ENCODE measurements at regions not wholly inside any gene's neighbourhood (a gene's known extent, or its start where the extent isn't known, plus 50 kb on each side); places are given as distances from the start of the nearest gene placed in this dataset.
A peak's percentile ranks its signal among the peaks of the same experiment; 100 is the strongest.
"Not testable (repeated sequence)": the region's sequence is repeated elsewhere in the genome, so short reads cannot be mapped to it uniquely, and the experiment has no call there.

GRCh38 chr2:4107179-4107578 is 403.8 kb downstream of the DCDC2C start:
- peak in 1 of 6 donors; percentile 53 for DNase-seq (ENCODE audit: low read depth in 4 of 6, low spot score in 6 of 6)
- Histone ChIP-seq H3K27ac (ENCODE audit: low read depth, low read length) (no peak overlapping the region), H3K36me3 (ENCODE audit: control insufficient read depth, insufficient read depth, low read length) (no peaks in the 10 kb centered on the region), H3K4me1 (ENCODE audit: control insufficient read depth, insufficient read depth, low read length) (peaks cover 3% of the 10 kb centered on the region), H3K4me3 (ENCODE audit: low read depth, low read length) (no peak overlapping the region), H3K27me3 (ENCODE audit: control insufficient read depth, insufficient read depth, low read length) (no peaks in the 10 kb centered on the region), H3K9me3 (ENCODE audit: control insufficient read depth, insufficient read depth, low read length) (no peaks in the 10 kb centered on the region)
- WGBS (ENCODE audit: insufficient coverage): 66% methylated on average over 3 of the region's 7 CpGs

DNA sequence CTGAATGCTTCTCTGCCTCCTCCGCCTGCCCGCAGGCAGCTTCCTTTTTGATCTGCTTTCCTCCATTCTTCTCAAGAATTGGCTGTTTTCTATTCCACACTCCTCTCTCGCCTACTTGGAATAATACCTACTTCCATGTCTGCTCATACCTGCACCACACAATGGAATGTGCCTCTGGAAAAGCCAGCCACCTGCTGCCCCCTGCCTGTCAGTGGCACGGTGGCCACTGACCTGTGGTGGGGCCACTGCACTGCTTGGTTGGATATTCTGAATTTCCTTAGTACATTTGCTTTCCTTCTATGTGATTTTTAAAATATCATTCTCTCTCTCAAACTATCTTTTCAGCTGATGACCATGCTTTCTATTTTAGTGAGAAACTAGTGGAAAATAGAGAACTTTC is 406.9 kb downstream of the DCDC2C start:
- no peak for DNase-seq (ENCODE audit: low read depth in 4 of 6, low spot score in 6 of 6)
- H3K9me3 ChIP-seq (ENCODE audit: control insufficient read depth, insufficient read depth, low read length): no peaks in the 10 kb centered on the region
- peaks cover 3% of the 10 kb centered on the region for H3K4me1 ChIP-seq (ENCODE audit: control insufficient read depth, insufficient read depth, low read length)
- H3K27ac ChIP-seq (ENCODE audit: low read depth, low read length): no peak overlapping the region
- H3K36me3 ChIP-seq (ENCODE audit: control insufficient read depth, insufficient read depth, low read length): no peaks in the 10 kb centered on the region
- WGBS (ENCODE audit: insufficient coverage): 100% methylated on average over 2 of the region's 4 CpGs
- no peak overlapping the region for H3K4me3 ChIP-seq (ENCODE audit: low read depth, low read length)
- H3K27me3 ChIP-seq (ENCODE audit: control insufficient read depth, insufficient read depth, low read length): no peaks in the 10 kb centered on the region

- not testable (repeated sequence) for DNase-seq (ENCODE audit: low read depth in 4 of 6, low spot score in 6 of 6); H3K4me1 ChIP-seq (ENCODE audit: control insufficient read depth, insufficient read depth, low read length); H3K27me3 ChIP-seq (ENCODE audit: control insufficient read depth, insufficient read depth, low read length); H3K4me3 ChIP-seq (ENCODE audit: low read depth, low read length); H3K9me3 ChIP-seq (ENCODE audit: control insufficient read depth, insufficient read depth, low read length); H3K27ac ChIP-seq (ENCODE audit: low read depth, low read length); H3K36me3 ChIP-seq (ENCODE audit: control insufficient read depth, insufficient read depth, low read length)
- no CpG with 5 or more reads among the region's 3 CpGs for WGBS (ENCODE audit: insufficient coverage)
These were observed 412.1 kb downstream of the DCDC2C start for GRCh38 chr2:4115435-4115834.

DNA sequence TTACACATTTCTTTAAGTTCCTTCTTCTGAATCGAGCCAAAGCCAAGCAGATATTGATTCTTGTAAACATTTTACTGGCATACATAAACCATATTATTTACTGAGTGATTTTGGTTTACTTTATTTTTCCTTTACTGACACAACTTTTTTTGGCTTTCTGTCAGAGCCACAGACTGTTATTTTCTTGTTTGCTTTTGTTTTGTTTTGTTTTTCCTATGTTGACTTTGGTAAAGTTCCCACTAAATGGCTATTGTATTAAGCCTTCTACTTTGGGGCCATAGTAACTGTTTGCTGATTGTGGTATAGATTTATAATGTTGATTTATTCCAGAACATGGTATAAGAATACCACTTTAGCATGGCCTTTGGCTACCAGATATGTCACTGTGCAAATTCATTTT is 419.4 kb downstream of the DCDC2C start:
- no peaks in the 10 kb centered on the region for H3K36me3 ChIP-seq (ENCODE audit: control insufficient read depth, insufficient read depth, low read length)
- DNase-seq (ENCODE audit: low read depth in 4 of 6, low spot score in 6 of 6): no peak

DNA sequence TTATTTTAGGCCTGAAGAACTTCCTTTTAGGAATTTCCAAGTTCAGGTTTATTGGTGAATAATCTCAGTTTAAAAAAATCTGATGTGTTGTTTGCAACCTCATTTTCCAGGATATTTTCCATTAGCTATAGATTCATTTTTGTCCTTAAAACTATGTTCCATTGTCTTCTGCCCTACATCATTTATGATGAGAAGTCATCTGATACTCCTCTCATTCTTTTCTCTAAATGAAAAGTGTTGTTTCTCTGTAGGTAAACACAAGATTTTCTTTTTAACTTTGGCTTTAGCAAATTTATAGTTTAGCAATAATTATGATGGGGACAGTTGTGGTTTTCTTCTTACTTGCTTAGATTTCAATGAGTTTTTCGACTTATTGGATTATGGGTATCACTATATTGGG is 427.3 kb downstream of the DCDC2C start:
- Histone ChIP-seq H3K4me1 (ENCODE audit: control insufficient read depth, insufficient read depth, low read length) (no peaks in the 10 kb centered on the region), H3K27ac (ENCODE audit: low read depth, low read length) (no peak overlapping the region), H3K36me3 (ENCODE audit: control insufficient read depth, insufficient read depth, low read length) (no peaks in the 10 kb centered on the region), H3K4me3 (ENCODE audit: low read depth, low read length) (no peak overlapping the region), H3K9me3 (ENCODE audit: control insufficient read depth, insufficient read depth, low read length) (peaks cover 3% of the 10 kb centered on the region), H3K27me3 (ENCODE audit: control insufficient read depth, insufficient read depth, low read length) (no peaks in the 10 kb centered on the region)
- DNase-seq (ENCODE audit: low read depth in 4 of 6, low spot score in 6 of 6): no peak
- WGBS (ENCODE audit: insufficient coverage): no CpG with 5 or more reads among the region's 1 CpG

More for the DNA sequence above, 419.4 kb downstream of the DCDC2C start:
- Histone ChIP-seq H3K9me3 (ENCODE audit: control insufficient read depth, insufficient read depth, low read length) (peaks cover 2% of the 10 kb centered on the region), H3K27ac (ENCODE audit: low read depth, low read length) (no peak overlapping the region), H3K27me3 (ENCODE audit: control insufficient read depth, insufficient read depth, low read length) (no peaks in the 10 kb centered on the region), H3K4me1 (ENCODE audit: control insufficient read depth, insufficient read depth, low read length) (no peaks in the 10 kb centered on the region), H3K4me3 (ENCODE audit: low read depth, low read length) (no peak overlapping the region)
- no CpG with 5 or more reads among the region's 1 CpG for WGBS (ENCODE audit: insufficient coverage)

DNA sequence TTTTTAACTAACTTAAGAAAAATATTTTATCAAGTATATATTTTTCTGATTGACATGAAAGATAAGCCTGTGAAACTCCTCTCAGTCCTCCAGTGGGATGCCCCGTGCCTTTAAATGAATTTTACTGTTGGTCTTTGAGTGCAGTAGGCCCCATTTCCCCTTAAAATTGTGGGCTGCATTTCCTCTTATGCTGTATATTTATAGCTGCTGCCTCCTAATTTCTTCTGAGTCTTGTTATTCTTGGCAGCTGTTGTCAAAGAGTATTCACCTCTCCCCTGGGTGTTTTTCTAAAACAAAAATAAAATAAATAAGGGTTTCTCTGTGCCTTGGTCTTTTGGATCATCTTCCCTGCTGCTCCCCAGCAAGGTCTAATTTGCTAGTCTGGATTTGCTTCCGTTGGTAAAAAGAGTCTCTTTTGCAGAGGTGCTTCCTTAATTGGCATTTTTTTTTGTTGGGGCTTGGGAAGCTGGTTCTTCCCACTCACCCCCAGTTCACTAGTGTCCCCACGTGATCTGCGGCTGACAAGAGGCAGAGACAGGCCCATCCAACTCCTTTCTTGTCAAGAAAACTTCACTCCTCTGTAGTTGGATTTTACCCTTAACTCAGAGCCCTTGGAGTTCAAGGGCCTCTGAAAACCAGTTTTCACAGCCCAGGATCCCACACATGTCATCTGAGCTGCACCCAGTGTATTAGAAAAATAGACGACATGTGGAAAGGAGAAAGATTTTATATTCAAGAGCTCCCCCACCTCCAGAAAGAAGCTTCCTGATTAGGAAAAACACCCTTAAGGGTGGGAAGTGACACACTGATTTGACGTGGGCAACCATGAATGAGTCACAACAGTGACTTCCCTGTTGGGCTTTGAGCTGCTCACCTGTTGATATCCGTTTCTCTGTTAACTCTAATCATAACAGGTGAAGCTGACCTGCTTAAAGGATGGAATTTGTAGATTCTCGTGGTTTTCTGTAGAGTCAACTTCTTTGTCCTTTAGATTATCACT is 431.5 kb downstream of the DCDC2C start:
- no peak overlapping the region for H3K4me3 ChIP-seq (ENCODE audit: low read depth, low read length)
- H3K27ac ChIP-seq (ENCODE audit: low read depth, low read length): no peak overlapping the region
- 76% methylated on average over 3 of the region's 8 CpGs for WGBS (ENCODE audit: insufficient coverage)
- DNase-seq (ENCODE audit: low read depth in 4 of 6, low spot score in 6 of 6): peak in 1 of 6 donors; percentile 31
- no peaks in the 10 kb centered on the region for H3K36me3 ChIP-seq (ENCODE audit: control insufficient read depth, insufficient read depth, low read length)
- H3K9me3 ChIP-seq (ENCODE audit: control insufficient read depth, insufficient read depth, low read length): peaks cover 3% of the 10 kb centered on the region
- no peaks in the 10 kb centered on the region for H3K4me1 ChIP-seq (ENCODE audit: control insufficient read depth, insufficient read depth, low read length)
- no peaks in the 10 kb centered on the region for H3K27me3 ChIP-seq (ENCODE audit: control insufficient read depth, insufficient read depth, low read length)

GRCh38 chr2:4135765-4136164 is 432.4 kb downstream of the DCDC2C start:
- 88% methylated on average over 14 of the region's 14 CpGs for WGBS (ENCODE audit: insufficient coverage)
- Histone ChIP-seq H3K27ac (ENCODE audit: low read depth, low read length) (no peak overlapping the region), H3K4me3 (ENCODE audit: low read depth, low read length) (no peak overlapping the region), H3K4me1 (ENCODE audit: control insufficient read depth, insufficient read depth, low read length) (peaks cover 5% of the 10 kb centered on the region), H3K27me3 (ENCODE audit: control insufficient read depth, insufficient read depth, low read length) (no peaks in the 10 kb centered on the region), H3K36me3 (ENCODE audit: control insufficient read depth, insufficient read depth, low read length) (no peaks in the 10 kb centered on the region), H3K9me3 (ENCODE audit: control insufficient read depth, insufficient read depth, low read length) (peaks cover 2% of the 10 kb centered on the region)
- no peak for DNase-seq (ENCODE audit: low read depth in 4 of 6, low spot score in 6 of 6)

DNA sequence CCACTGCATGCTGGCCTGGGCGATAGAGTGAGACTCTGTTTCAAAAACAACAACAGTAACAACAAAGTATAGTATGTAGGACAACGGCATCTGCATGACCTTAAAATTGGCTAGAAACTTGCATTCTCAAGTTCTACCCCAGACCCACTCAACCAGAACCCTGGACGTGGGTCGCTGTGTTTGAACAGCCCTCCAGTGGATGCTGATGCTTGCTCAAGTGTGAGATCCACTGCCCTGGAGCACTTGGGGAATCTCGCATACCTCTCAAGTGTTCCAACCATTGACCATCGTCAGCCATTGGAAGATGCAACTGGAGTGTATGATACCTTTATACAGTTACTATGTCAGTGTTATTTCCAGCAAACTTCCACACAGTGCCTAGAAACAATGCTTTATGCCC is 435.9 kb downstream of the DCDC2C start:
- no peaks in the 10 kb centered on the region for H3K9me3 ChIP-seq (ENCODE audit: control insufficient read depth, insufficient read depth, low read length)
- WGBS (ENCODE audit: insufficient coverage): 83% methylated on average over 1 of the region's 6 CpGs
- no peak overlapping the region for H3K4me3 ChIP-seq (ENCODE audit: low read depth, low read length)
- no peak overlapping the region for H3K27ac ChIP-seq (ENCODE audit: low read depth, low read length)
- H3K27me3 ChIP-seq (ENCODE audit: control insufficient read depth, insufficient read depth, low read length): no peaks in the 10 kb centered on the region
- no peaks in the 10 kb centered on the region for H3K36me3 ChIP-seq (ENCODE audit: control insufficient read depth, insufficient read depth, low read length)
- peaks cover 5% of the 10 kb centered on the region for H3K4me1 ChIP-seq (ENCODE audit: control insufficient read depth, insufficient read depth, low read length)
- DNase-seq (ENCODE audit: low read depth in 4 of 6, low spot score in 6 of 6): no peak

GRCh38 chr2:4139731-4140130 is 436.4 kb downstream of the DCDC2C start:
- Histone ChIP-seq H3K4me3 (ENCODE audit: low read depth, low read length) (no peak overlapping the region), H3K4me1 (ENCODE audit: control insufficient read depth, insufficient read depth, low read length) (peaks cover 5% of the 10 kb centered on the region), H3K9me3 (ENCODE audit: control insufficient read depth, insufficient read depth, low read length) (no peaks in the 10 kb centered on the region), H3K27ac (ENCODE audit: low read depth, low read length) (no peak overlapping the region), H3K27me3 (ENCODE audit: control insufficient read depth, insufficient read depth, low read length) (no peaks in the 10 kb centered on the region), H3K36me3 (ENCODE audit: control insufficient read depth, insufficient read depth, low read length) (no peaks in the 10 kb centered on the region)
- no peak for DNase-seq (ENCODE audit: low read depth in 4 of 6, low spot score in 6 of 6)
- WGBS (ENCODE audit: insufficient coverage): 100% methylated on average over 1 of the region's 1 CpG
